ENCODE measurements at regions not wholly inside any gene's neighbourhood (a gene's known extent, or its start where the extent isn't known, plus 50 kb on each side); places are given as distances from the start of the nearest gene placed in this dataset.

GRCh38 chr4:43253541-43253940, 361.0 kb downstream of the GRXCR1 start:
- TF ChIP-seq POLR2A (IDR thresholded peaks at IDR 0.05) (no peak), CTCF (IDR thresholded peaks at IDR 0.05) (no peak)
- H3K4me3 ChIP-seq: no peak overlapping the region
- H3K27ac ChIP-seq: no peak overlapping the region
- no peaks in the 10 kb centered on the region for H3K4me1 ChIP-seq (replicated peaks in 1 of 2)
- H3K27me3 ChIP-seq: no peaks in the 10 kb centered on the region
- DNase-seq: no peak
- intact Hi-C loops (cut with DNase I): no loop called here
- H3K9me3 ChIP-seq (replicated peaks in 1 of 3): no peaks in the 10 kb centered on the region
- H3K36me3 ChIP-seq (replicated peaks in 1 of 2): no peaks in the 10 kb centered on the region

- peaks cover 0 to 10% (median 0%) of the 10 kb centered on the region in 3 donors for H3K9me3 ChIP-seq (replicated peaks in 1 of 3)
- H3K27me3 ChIP-seq: no peaks in the 10 kb centered on the region
- no peak overlapping the region for H3K27ac ChIP-seq
- no peaks in the 10 kb centered on the region for H3K4me1 ChIP-seq (replicated peaks in 1 of 2)
- intact Hi-C loops (cut with DNase I): no loop called here
- TF ChIP-seq CTCF (IDR thresholded peaks at IDR 0.05) (no peak), POLR2A (IDR thresholded peaks at IDR 0.05) (no peak)
- no peak for DNase-seq
- no peaks in the 10 kb centered on the region for H3K36me3 ChIP-seq (replicated peaks in 1 of 2)
- no peak overlapping the region for H3K4me3 ChIP-seq
Measured at GRCh38 chr4:43264730-43265129, 372.2 kb downstream of the GRXCR1 start.

GRCh38 chr4:43271946-43272345, 379.4 kb downstream of the GRXCR1 start:
- TF ChIP-seq POLR2A (IDR thresholded peaks at IDR 0.05) (no peak), CTCF (IDR thresholded peaks at IDR 0.05) (no peak)

GRCh38 chr4:43274376-43274775, 381.9 kb downstream of the GRXCR1 start:
- Histone ChIP-seq H3K4me1 (replicated peaks in 1 of 2) (no peaks in the 10 kb centered on the region), H3K36me3 (replicated peaks in 1 of 2) (no peaks in the 10 kb centered on the region), H3K27ac (no peak overlapping the region), H3K4me3 (no peak overlapping the region), H3K27me3 (no peaks in the 10 kb centered on the region), H3K9me3 (replicated peaks in 1 of 3) (no peaks in the 10 kb centered on the region)
- intact Hi-C loops (cut with DNase I): no loop called here
- DNase-seq: no peak
- TF ChIP-seq CTCF (IDR thresholded peaks at IDR 0.05) (no peak), POLR2A (IDR thresholded peaks at IDR 0.05) (no peak)
- 51 to 63% (median 55%) methylated on average over 2 of the region's 2 CpGs for WGBS, 4 donors

More at GRCh38 chr4:43271946-43272345, 379.4 kb downstream of the GRXCR1 start:
- Histone ChIP-seq H3K4me3 (no peak overlapping the region), H3K9me3 (replicated peaks in 1 of 3) (no peaks in the 10 kb centered on the region), H3K27ac (no peak overlapping the region), H3K36me3 (replicated peaks in 1 of 2) (no peaks in the 10 kb centered on the region), H3K4me1 (replicated peaks in 1 of 2) (no peaks in the 10 kb centered on the region), H3K27me3 (no peaks in the 10 kb centered on the region)
- 0 to 44% (median 19%) methylated on average over 1 of the region's 1 CpG for WGBS, 4 donors
- DNase-seq: no peak
- intact Hi-C loops (cut with DNase I): no loop called here

Data from adrenal gland (tissue), 9 donors.